Spleen (tissue), 11 donors: ENCODE measurements at regions not wholly inside any gene's neighbourhood (a gene's known extent, or its start where the extent isn't known, plus 50 kb on each side); places are given as distances from the start of the nearest gene placed in this dataset.

Experiments used
- DNase-seq: peaks from one replicate; pipeline ENCODE4 v3.0.0-alpha.2; 2020
- H3K27ac ChIP-seq, 8 donors: fragments of 200-600 bp; sonication (generic) in 7 of 8; 1 replicate in 4 of 8; 2 replicates in 4 of 8; pipeline versions ENCODE4 v1.5.0 to v1.8.0; 2016 to 2021; ENCODE audit warnings: inconsistent platforms in 4 of 8, mild to moderate bottlenecking in 4 of 8, moderate library complexity in 1 of 8
- H3K27me3 ChIP-seq, 7 donors: fragments of 200-600 bp; sonication (generic) in 6 of 7; replicated peaks in 1 of 7; 1 replicate in 4 of 7; 2 replicates in 3 of 7; pipeline versions ENCODE4 v1.5.0 to v1.8.0; 2016 to 2021; ENCODE audit warnings: inconsistent platforms in 3 of 7, mild to moderate bottlenecking in 1 of 7
- H3K36me3 ChIP-seq, 6 donors: fragments of 200-600 bp; sonication (generic) in 5 of 6; 1 replicate in 4 of 6; 2 replicates in 2 of 6; pipeline versions ENCODE4 v1.5.0 to v1.8.0; 2016 to 2021; ENCODE audit warnings: inconsistent platforms in 2 of 6
- H3K4me1 ChIP-seq, 6 donors: fragments of 200-600 bp; sonication (generic) in 5 of 6; 1 replicate in 3 of 6; 2 replicates in 3 of 6; pipeline versions ENCODE4 v1.5.0 to v1.8.0; 2016 to 2021; ENCODE audit warnings: inconsistent platforms in 3 of 6
- H3K4me3 ChIP-seq, 8 donors: fragments of 200-600 bp; sonication (generic) in 7 of 8; 1 replicate in 4 of 8; 2 replicates in 4 of 8; pipeline versions ENCODE4 v1.5.0 to v1.8.0; 2016 to 2021; ENCODE audit warnings: inconsistent platforms in 4 of 8, mild to moderate bottlenecking in 4 of 8, moderate library complexity in 2 of 8
- H3K9me3 ChIP-seq, 8 donors: fragments of 200-600 bp; sonication (generic) in 7 of 8; 1 replicate in 4 of 8; 2 replicates in 4 of 8; pipeline versions ENCODE4 v1.5.0 to v1.8.0; 2016 to 2021; ENCODE audit warnings: inconsistent platforms in 4 of 8
- CTCF ChIP-seq, 11 experiments: fragments of 200-600 bp in 7 of 11; fragments of 450-650 bp in 4 of 11; sonication (generic) in 4 of 11; IDR thresholded peaks in 8 of 11; conservative IDR thresholded peaks in 3 of 11; 1 replicate in 7 of 11; 2 replicates in 4 of 11; pipeline versions ENCODE4 v1.4.0 to v1.8.0; 2016 to 2021; ENCODE audit warnings: antibody characterized with exemption in 11 of 11, inconsistent platforms in 4 of 11, mild to moderate bottlenecking in 1 of 11
- POLR2A ChIP-seq, 3 donors: fragments of 450-650 bp; IDR thresholded peaks; one replicate each; pipeline ENCODE4 v1.5.1; 2017; ENCODE audit warnings: antibody characterized with exemption in 3 of 3, mild to moderate bottlenecking in 1 of 3
- POLR2AphosphoS5 ChIP-seq, 3 donors: sonication (generic); formaldehyde crosslinking; IDR thresholded peaks; one replicate each; pipeline ENCODE4 v1.5.1; 2017; ENCODE audit warnings: antibody characterized with exemption in 3 of 3
- WGBS, 5 donors: extraction: QIAGEN DNeasy Blood & Tissue Kit in 3 of 5; methylation state at CpG; one replicate each; pipeline versions ENCODE4 v1.1.5 to v1.1.7; 2013 to 2018; 5-methylcytosine and 5-hydroxymethylcytosine counted together
- intact Hi-C: fragments of 100-400 bp; cut with DNase I; formaldehyde crosslinking; loops from one replicate; pipeline ENCODE4 v1.15.0; 2023; ENCODE audit warnings: low total_unique reads
- donor health status: healthy with polysubstance abuse.
- donor health status: DM: no; HTN: no; CAD: no; lungs with moderate emphysema.
- donor health status: DM: no; HTN: no; CAD: no.
- donor health status: Bipolar disorder and iron deficiency.
- donor health status: healthy.
- donor health status: DM: no; HTN: no; CAD: no.
- donor health status: DM: yes; HTN: yes; CAD: no.

- no peak overlapping the region for H3K27ac ChIP-seq
- DNase-seq: no peak
- no peaks in the 10 kb centered on the region for H3K4me1 ChIP-seq
- no peak overlapping the region for H3K4me3 ChIP-seq
- H3K36me3 ChIP-seq: no peaks in the 10 kb centered on the region
- no peaks in the 10 kb centered on the region for H3K27me3 ChIP-seq
- H3K9me3 ChIP-seq: no peaks in the 10 kb centered on the region
- TF ChIP-seq POLR2A (IDR thresholded peaks at IDR 0.05) (no peak), POLR2AphosphoS5 (IDR thresholded peaks at IDR 0.05) (no peak), CTCF (IDR thresholded peaks at IDR 0.05 in 8 of 11, conservative IDR thresholded peaks at IDR 0.05 in 3 of 11) (no peak)
- intact Hi-C loops: no loop called here
Observed at GRCh38 chr4:30962939-30963338, 242.8 kb downstream of the PCDH7 start.

DNA sequence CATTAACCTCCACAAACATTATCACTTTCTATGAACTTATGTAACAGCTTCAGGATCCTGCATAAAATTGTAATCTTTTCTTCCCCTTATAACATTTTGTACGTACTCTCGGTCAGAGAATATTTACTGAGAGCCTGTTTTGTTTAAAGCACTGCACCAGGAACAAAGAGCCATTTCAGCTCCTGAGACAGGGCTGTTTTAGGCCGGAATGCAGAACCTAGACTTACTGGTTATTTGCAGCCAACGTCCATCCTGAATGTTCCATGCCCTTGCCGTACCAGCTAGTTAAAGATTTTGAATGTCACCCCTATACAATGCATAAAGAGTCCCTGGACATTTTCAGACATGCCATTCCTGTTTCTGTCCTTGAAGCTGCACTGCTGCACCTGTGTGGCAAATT lies 248.8 kb downstream of the PCDH7 start:
- no peaks in the 10 kb centered on the region for H3K4me1 ChIP-seq
- DNase-seq: no peak
- intact Hi-C loops: no loop called here
- TF ChIP-seq CTCF (IDR thresholded peaks at IDR 0.05 in 8 of 11, conservative IDR thresholded peaks at IDR 0.05 in 3 of 11): no peak
- TF ChIP-seq POLR2A (IDR thresholded peaks at IDR 0.05): no peak
- no peak for TF ChIP-seq POLR2AphosphoS5 (IDR thresholded peaks at IDR 0.05)
- H3K27me3 ChIP-seq: no peaks in the 10 kb centered on the region
- 49 to 70% (median 69%) methylated on average over 5 of the region's 5 CpGs for WGBS, 5 donors
- H3K27ac ChIP-seq: no peak overlapping the region
- H3K4me3 ChIP-seq: no peak overlapping the region
- no peaks in the 10 kb centered on the region for H3K36me3 ChIP-seq
- no peaks in the 10 kb centered on the region for H3K9me3 ChIP-seq

DNA sequence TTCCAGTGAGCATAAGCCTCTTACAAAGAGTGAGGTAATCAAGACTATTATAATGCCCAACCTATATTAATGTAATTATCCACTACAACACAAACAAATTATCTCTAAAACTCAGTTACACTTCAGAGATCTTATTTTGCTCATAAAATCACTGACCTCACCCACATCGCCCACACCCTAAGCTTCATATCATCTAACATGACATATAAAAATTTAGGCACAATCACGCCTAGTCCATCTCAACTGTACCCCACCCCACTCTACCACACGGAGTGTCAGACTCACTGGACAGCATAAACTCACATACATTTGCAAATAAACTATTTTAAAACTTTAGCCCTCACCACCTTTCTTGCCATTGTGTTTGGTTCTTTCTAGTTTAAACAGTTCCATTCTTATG lies 252.4 kb downstream of the PCDH7 start:
- Histone ChIP-seq H3K4me1 (no peaks in the 10 kb centered on the region), H3K27me3 (no peaks in the 10 kb centered on the region), H3K9me3 (no peaks in the 10 kb centered on the region), H3K27ac (no peak overlapping the region), H3K36me3 (no peaks in the 10 kb centered on the region), H3K4me3 (no peak overlapping the region)
- intact Hi-C loops: no loop called here
- TF ChIP-seq POLR2A (IDR thresholded peaks at IDR 0.05) (no peak), CTCF (IDR thresholded peaks at IDR 0.05 in 8 of 11, conservative IDR thresholded peaks at IDR 0.05 in 3 of 11) (no peak), POLR2AphosphoS5 (IDR thresholded peaks at IDR 0.05) (no peak)
- WGBS, 5 donors: 82 to 90% (median 89%) methylated on average over 3 of the region's 3 CpGs
- no peak for DNase-seq

- Histone ChIP-seq H3K9me3 (no peaks in the 10 kb centered on the region), H3K4me3 (no peak overlapping the region), H3K36me3 (no peaks in the 10 kb centered on the region), H3K4me1 (no peaks in the 10 kb centered on the region), H3K27ac (no peak overlapping the region), H3K27me3 (no peaks in the 10 kb centered on the region)
- intact Hi-C loops: no loop called here
- DNase-seq: no peak
- no peak for TF ChIP-seq POLR2A (IDR thresholded peaks at IDR 0.05)
- no peak for TF ChIP-seq POLR2AphosphoS5 (IDR thresholded peaks at IDR 0.05)
- no peak for TF ChIP-seq CTCF (IDR thresholded peaks at IDR 0.05 in 8 of 11, conservative IDR thresholded peaks at IDR 0.05 in 3 of 11)
Observed at GRCh38 chr4:30973993-30974392, 253.8 kb downstream of the PCDH7 start.
